ENCODE measurements at regions not wholly inside any gene's neighbourhood (a gene's known extent, or its start where the extent isn't known, plus 50 kb on each side); places are given as distances from the start of the nearest gene placed in this dataset.

GRCh38 chr18:64589000-64589399, 440.1 kb upstream of the LINC00305 start:
- H3K9me3 Mint-ChIP-seq, result peaks cover 2% of the 10 kb centered on the region
- no peak overlapping the region for H3K27ac Mint-ChIP-seq
- no peaks in the 10 kb centered on the region for H3K4me1 Mint-ChIP-seq
- no peaks in the 10 kb centered on the region for H3K27me3 Mint-ChIP-seq
- H3K36me3 Mint-ChIP-seq, result no peaks in the 10 kb centered on the region
- no peak overlapping the region for H3K4me3 Mint-ChIP-seq
- no peak for DNase-seq

- H3K9me3 Mint-ChIP-seq, result peaks cover 11% of the 10 kb centered on the region
- H3K4me1 Mint-ChIP-seq, result no peaks in the 10 kb centered on the region
- no peak overlapping the region for H3K27ac Mint-ChIP-seq
- no peaks in the 10 kb centered on the region for H3K27me3 Mint-ChIP-seq
- no peak for DNase-seq
- H3K4me3 Mint-ChIP-seq, result no peak overlapping the region
- no peaks in the 10 kb centered on the region for H3K36me3 Mint-ChIP-seq
Observed at GRCh38 chr18:64566456-64566855, 417.6 kb upstream of the LINC00305 start.

GRCh38 chr18:64562651-64563050, 413.8 kb upstream of the LINC00305 start:
- DNase-seq, result no peak
- Mint-ChIP-seq H3K4me1 (no peaks in the 10 kb centered on the region), H3K36me3 (no peaks in the 10 kb centered on the region), H3K27me3 (no peaks in the 10 kb centered on the region), H3K4me3 (no peak overlapping the region), H3K27ac (no peak overlapping the region), H3K9me3 (peaks cover 4% of the 10 kb centered on the region)

- Mint-ChIP-seq H3K4me3 (no peak overlapping the region), H3K27ac (no peak overlapping the region), H3K27me3 (no peaks in the 10 kb centered on the region), H3K36me3 (no peaks in the 10 kb centered on the region), H3K9me3 (peaks cover 2% of the 10 kb centered on the region), H3K4me1 (no peaks in the 10 kb centered on the region)
- no peak for DNase-seq
Observed at GRCh38 chr18:64546451-64546850, 397.6 kb upstream of the LINC00305 start.

GRCh38 chr18:64539847-64540246, 391.0 kb upstream of the LINC00305 start:
- no peaks in the 10 kb centered on the region for H3K4me1 Mint-ChIP-seq
- no peak for DNase-seq
- H3K27me3 Mint-ChIP-seq, result no peaks in the 10 kb centered on the region
- H3K9me3 Mint-ChIP-seq, result peaks cover 4% of the 10 kb centered on the region
- no peaks in the 10 kb centered on the region for H3K36me3 Mint-ChIP-seq
- no peak overlapping the region for H3K27ac Mint-ChIP-seq
- no peak overlapping the region for H3K4me3 Mint-ChIP-seq

GRCh38 chr18:64528646-64529045, 379.8 kb upstream of the LINC00305 start:
- Mint-ChIP-seq H3K4me3 (no peak overlapping the region), H3K36me3 (no peaks in the 10 kb centered on the region), H3K27ac (no peak overlapping the region), H3K27me3 (no peaks in the 10 kb centered on the region), H3K4me1 (no peaks in the 10 kb centered on the region), H3K9me3 (no peaks in the 10 kb centered on the region)
- no peak for DNase-seq

- Mint-ChIP-seq H3K9me3 (peaks cover 7% of the 10 kb centered on the region), H3K27ac (no peak overlapping the region), H3K36me3 (no peaks in the 10 kb centered on the region), H3K4me3 (no peak overlapping the region), H3K4me1 (no peaks in the 10 kb centered on the region), H3K27me3 (no peaks in the 10 kb centered on the region)
- no peak for DNase-seq
Observed at GRCh38 chr18:64519201-64519600, 370.3 kb upstream of the LINC00305 start.

- H3K27me3 Mint-ChIP-seq, result no peaks in the 10 kb centered on the region
- no peaks in the 10 kb centered on the region for H3K4me1 Mint-ChIP-seq
- DNase-seq, result no peak
- H3K36me3 Mint-ChIP-seq, result no peaks in the 10 kb centered on the region
- no peak overlapping the region for H3K4me3 Mint-ChIP-seq
- peaks cover 7% of the 10 kb centered on the region for H3K9me3 Mint-ChIP-seq
- no peak overlapping the region for H3K27ac Mint-ChIP-seq
Observed at GRCh38 chr18:64518191-64518590, 369.3 kb upstream of the LINC00305 start.

GRCh38 chr18:64513401-64513800, 364.5 kb upstream of the LINC00305 start:
- no peaks in the 10 kb centered on the region for H3K4me1 Mint-ChIP-seq
- H3K9me3 Mint-ChIP-seq, result no peaks in the 10 kb centered on the region
- no peak overlapping the region for H3K4me3 Mint-ChIP-seq
- no peaks in the 10 kb centered on the region for H3K36me3 Mint-ChIP-seq
- H3K27ac Mint-ChIP-seq, result no peak overlapping the region
- DNase-seq, result no peak
- H3K27me3 Mint-ChIP-seq, result no peaks in the 10 kb centered on the region

GRCh38 chr18:64490207-64490606, 341.3 kb upstream of the LINC00305 start:
- H3K27me3 Mint-ChIP-seq, result no peaks in the 10 kb centered on the region
- peaks cover 2% of the 10 kb centered on the region for H3K9me3 Mint-ChIP-seq
- no peak overlapping the region for H3K4me3 Mint-ChIP-seq
- H3K36me3 Mint-ChIP-seq, result no peaks in the 10 kb centered on the region
- no peaks in the 10 kb centered on the region for H3K4me1 Mint-ChIP-seq
- no peak overlapping the region for H3K27ac Mint-ChIP-seq
- DNase-seq, result no peak

GRCh38 chr18:64488698-64489097, 339.8 kb upstream of the LINC00305 start:
- H3K4me1 Mint-ChIP-seq, result no peaks in the 10 kb centered on the region
- no peak overlapping the region for H3K4me3 Mint-ChIP-seq
- H3K27ac Mint-ChIP-seq, result no peak overlapping the region
- H3K36me3 Mint-ChIP-seq, result no peaks in the 10 kb centered on the region
- no peak for DNase-seq
- peaks cover 2% of the 10 kb centered on the region for H3K9me3 Mint-ChIP-seq
- no peaks in the 10 kb centered on the region for H3K27me3 Mint-ChIP-seq

- Mint-ChIP-seq H3K36me3 (no peaks in the 10 kb centered on the region), H3K27me3 (no peaks in the 10 kb centered on the region), H3K4me3 (no peak overlapping the region), H3K27ac (no peak overlapping the region), H3K9me3 (peaks cover 2% of the 10 kb centered on the region), H3K4me1 (no peaks in the 10 kb centered on the region)
- no peak for DNase-seq
Observed at GRCh38 chr18:64474773-64475172, 325.9 kb upstream of the LINC00305 start.

GRCh38 chr18:64474255-64474654, 325.4 kb upstream of the LINC00305 start:
- H3K36me3 Mint-ChIP-seq, result no peaks in the 10 kb centered on the region
- peaks cover 2% of the 10 kb centered on the region for H3K9me3 Mint-ChIP-seq
- DNase-seq, result no peak
- no peak overlapping the region for H3K27ac Mint-ChIP-seq
- no peaks in the 10 kb centered on the region for H3K4me1 Mint-ChIP-seq
- no peak overlapping the region for H3K4me3 Mint-ChIP-seq
- H3K27me3 Mint-ChIP-seq, result no peaks in the 10 kb centered on the region

- H3K9me3 Mint-ChIP-seq, result peaks cover 5% of the 10 kb centered on the region
- no peak for DNase-seq
- no peaks in the 10 kb centered on the region for H3K27me3 Mint-ChIP-seq
- H3K36me3 Mint-ChIP-seq, result no peaks in the 10 kb centered on the region
- H3K27ac Mint-ChIP-seq, result no peak overlapping the region
- no peaks in the 10 kb centered on the region for H3K4me1 Mint-ChIP-seq
- no peak overlapping the region for H3K4me3 Mint-ChIP-seq
Observed at GRCh38 chr18:64449434-64449833, 300.5 kb upstream of the LINC00305 start.

GRCh38 chr18:64444819-64445218, 295.9 kb upstream of the LINC00305 start:
- H3K4me3 Mint-ChIP-seq, result no peak overlapping the region
- H3K27ac Mint-ChIP-seq, result no peak overlapping the region

GRCh38 chr18:64438178-64438577, 289.3 kb upstream of the LINC00305 start:
- no peak overlapping the region for H3K27ac Mint-ChIP-seq
- no peaks in the 10 kb centered on the region for H3K4me1 Mint-ChIP-seq
- H3K36me3 Mint-ChIP-seq, result no peaks in the 10 kb centered on the region
- no peak for DNase-seq
- H3K9me3 Mint-ChIP-seq, result peaks cover 14% of the 10 kb centered on the region
- H3K27me3 Mint-ChIP-seq, result no peaks in the 10 kb centered on the region
- H3K4me3 Mint-ChIP-seq, result no peak overlapping the region

More at GRCh38 chr18:64444819-64445218, 295.9 kb upstream of the LINC00305 start:
- Mint-ChIP-seq H3K27me3 (no peaks in the 10 kb centered on the region), H3K4me1 (no peaks in the 10 kb centered on the region), H3K36me3 (no peaks in the 10 kb centered on the region), H3K9me3 (no peaks in the 10 kb centered on the region)
- no peak for DNase-seq

- Mint-ChIP-seq H3K4me1 (no peaks in the 10 kb centered on the region), H3K36me3 (no peaks in the 10 kb centered on the region), H3K27me3 (no peaks in the 10 kb centered on the region), H3K27ac (no peak overlapping the region), H3K9me3 (peaks cover 19% of the 10 kb centered on the region), H3K4me3 (no peak overlapping the region)
- no peak for DNase-seq
Observed at GRCh38 chr18:64436111-64436510, 287.2 kb upstream of the LINC00305 start.
